ENCODE measurements at regions not wholly inside any gene's neighbourhood (a gene's known extent, or its start where the extent isn't known, plus 50 kb on each side); places are given as distances from the start of the nearest gene placed in this dataset.

- DNase-seq, result no peak
Observed at GRCh38 chr3:90253131-90253530, 1145.7 kb downstream of the EPHA3 start.

GRCh38 chr3:90261481-90262433 lies 1154.3 kb downstream of the EPHA3 start:
- no peak for DNase-seq
